ENCODE measurements at regions not wholly inside any gene's neighbourhood (a gene's known extent, or its start where the extent isn't known, plus 50 kb on each side); places are given as distances from the start of the nearest gene placed in this dataset.

DNA sequence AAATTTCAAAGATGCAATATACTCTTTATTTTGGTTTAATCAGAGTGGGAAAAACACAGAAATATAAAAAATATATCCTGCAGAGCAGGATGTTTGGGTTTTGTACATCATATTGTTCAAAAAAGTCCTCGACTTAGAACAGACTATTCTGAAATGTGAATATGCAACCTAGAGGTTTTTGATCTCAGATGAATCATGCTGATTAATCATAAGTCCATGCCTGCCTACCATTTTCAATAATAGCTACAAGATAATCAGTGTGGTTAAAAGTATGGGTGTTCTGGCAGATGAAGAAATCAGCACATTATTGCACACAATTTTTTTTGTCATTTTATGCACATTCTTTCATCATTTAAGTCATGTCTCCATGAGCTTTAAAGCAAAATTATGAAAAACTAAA lies 1261.0 kb upstream of the NXPH2 start:
- Histone ChIP-seq H3K9me3 (no peaks in the 10 kb centered on the region; the same call in 1 of the 2 replicates), H3K36me3 (ENCODE audit: control insufficient read depth, insufficient read depth, low read length) (no peaks in the 10 kb centered on the region), H3K27me3 (replicated peaks; ENCODE audit: control insufficient read depth, insufficient read depth, low read length) (no peaks in the 10 kb centered on the region), H3K4me3 (ENCODE audit: low read depth, low read length) (no peak overlapping the region), H3K4me1 (no peaks in the 10 kb centered on the region)
- ChIA-PET CTCF (no interaction called here), POLR2A (no interaction called here)
- H3K4me1 Mint-ChIP-seq (ENCODE audit: low read depth, unreplicated experiment) = no peaks in the 10 kb centered on the region
- H3K4me3 Mint-ChIP-seq (ENCODE audit: unreplicated experiment) = no peak overlapping the region
- BruUV-seq (replicated peaks) = no TSS peak
- H3K27me3 Mint-ChIP-seq (ENCODE audit: insufficient read depth, unreplicated experiment) = no peaks in the 10 kb centered on the region
- TF ChIP-seq, protein P1, sequence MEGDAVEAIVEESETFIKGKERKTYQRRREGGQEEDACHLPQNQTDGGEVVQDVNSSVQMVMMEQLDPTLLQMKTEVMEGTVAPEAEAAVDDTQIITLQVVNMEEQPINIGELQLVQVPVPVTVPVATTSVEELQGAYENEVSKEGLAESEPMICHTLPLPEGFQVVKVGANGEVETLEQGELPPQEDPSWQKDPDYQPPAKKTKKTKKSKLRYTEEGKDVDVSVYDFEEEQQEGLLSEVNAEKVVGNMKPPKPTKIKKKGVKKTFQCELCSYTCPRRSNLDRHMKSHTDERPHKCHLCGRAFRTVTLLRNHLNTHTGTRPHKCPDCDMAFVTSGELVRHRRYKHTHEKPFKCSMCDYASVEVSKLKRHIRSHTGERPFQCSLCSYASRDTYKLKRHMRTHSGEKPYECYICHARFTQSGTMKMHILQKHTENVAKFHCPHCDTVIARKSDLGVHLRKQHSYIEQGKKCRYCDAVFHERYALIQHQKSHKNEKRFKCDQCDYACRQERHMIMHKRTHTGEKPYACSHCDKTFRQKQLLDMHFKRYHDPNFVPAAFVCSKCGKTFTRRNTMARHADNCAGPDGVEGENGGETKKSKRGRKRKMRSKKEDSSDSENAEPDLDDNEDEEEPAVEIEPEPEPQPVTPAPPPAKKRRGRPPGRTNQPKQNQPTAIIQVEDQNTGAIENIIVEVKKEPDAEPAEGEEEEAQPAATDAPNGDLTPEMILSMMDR (IDR thresholded peaks at IDR 0.05; ENCODE audit: insufficient read depth in 1 of 2, low read depth in 1 of 2, low read length in 1 of 2, severe bottlenecking in 1 of 2, unreplicated experiment in 1 of 2) = no peak
- peaks cover 18% of the 10 kb centered on the region for H3K9me3 Mint-ChIP-seq (ENCODE audit: unreplicated experiment)
- no peak overlapping the region for H3K27ac Mint-ChIP-seq (ENCODE audit: unreplicated experiment)
- H3K36me3 Mint-ChIP-seq (ENCODE audit: insufficient read depth, unreplicated experiment) = no peaks in the 10 kb centered on the region
- intact Hi-C loops (cut with micrococcal nuclease; ENCODE audit: unreplicated experiment) = no loop called here
- no peak for DNase-seq

DNA sequence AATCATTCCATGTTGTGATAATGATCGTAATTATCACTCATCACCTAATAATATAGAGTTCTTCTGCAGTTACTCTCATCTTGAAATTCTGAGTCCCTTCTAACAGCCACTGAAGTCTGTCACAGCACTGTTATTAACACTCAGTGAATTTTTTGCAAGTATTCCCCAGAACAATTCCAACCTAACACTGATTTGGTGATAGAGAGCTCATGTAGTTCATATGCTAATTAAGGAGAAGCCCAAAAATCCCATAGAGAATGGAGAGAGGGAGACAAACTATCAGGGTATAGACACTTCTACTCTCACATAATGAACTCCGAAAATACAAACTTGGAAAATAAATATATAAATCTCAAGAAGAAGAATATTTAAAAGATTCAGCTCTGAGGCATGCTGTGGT lies 1253.4 kb upstream of the NXPH2 start:
- Histone ChIP-seq H3K27me3 (replicated peaks; ENCODE audit: control insufficient read depth, insufficient read depth, low read length) (no peaks in the 10 kb centered on the region), H3K4me1 (no peaks in the 10 kb centered on the region), H3K36me3 (ENCODE audit: control insufficient read depth, insufficient read depth, low read length) (no peaks in the 10 kb centered on the region), H3K9me3 (no peaks in the 10 kb centered on the region; the same call in 1 of the 2 replicates), H3K4me3 (ENCODE audit: low read depth, low read length) (no peak overlapping the region)
- H3K27me3 Mint-ChIP-seq (ENCODE audit: insufficient read depth, unreplicated experiment) = no peaks in the 10 kb centered on the region
- BruUV-seq (replicated peaks) = no TSS peak
- intact Hi-C loops (cut with micrococcal nuclease; ENCODE audit: unreplicated experiment) = no loop called here
- H3K4me1 Mint-ChIP-seq (ENCODE audit: low read depth, unreplicated experiment) = no peaks in the 10 kb centered on the region
- peaks cover 18% of the 10 kb centered on the region for H3K9me3 Mint-ChIP-seq (ENCODE audit: unreplicated experiment)
- no peak overlapping the region for H3K4me3 Mint-ChIP-seq (ENCODE audit: unreplicated experiment)
- ChIA-PET POLR2A (interaction anchor here (0.7 kb wide), 1 partner anchor 1020 kb away, joined by 8 read pairs; no protein-coding TSS in a partner anchor), CTCF (no interaction called here)
- TF ChIP-seq, protein P1 (IDR thresholded peaks at IDR 0.05; ENCODE audit: insufficient read depth in 1 of 2, low read depth in 1 of 2, low read length in 1 of 2, severe bottlenecking in 1 of 2, unreplicated experiment in 1 of 2) = no peak
- DNase-seq = no peak
- no peak overlapping the region for H3K27ac Mint-ChIP-seq (ENCODE audit: unreplicated experiment)
- H3K36me3 Mint-ChIP-seq (ENCODE audit: insufficient read depth, unreplicated experiment) = no peaks in the 10 kb centered on the region

- no TSS peak for BruUV-seq (replicated peaks)
- TF ChIP-seq, protein P1 (IDR thresholded peaks at IDR 0.05; ENCODE audit: insufficient read depth in 1 of 2, low read depth in 1 of 2, low read length in 1 of 2, severe bottlenecking in 1 of 2, unreplicated experiment in 1 of 2) = no peak
- POLR2A ChIA-PET = no interaction called here
Measured at GRCh38 chr2:140027966-140028365, 1247.8 kb upstream of the NXPH2 start.

More at GRCh38 chr2:140027966-140028365, 1247.8 kb upstream of the NXPH2 start:
- no peaks in the 10 kb centered on the region for H3K27me3 Mint-ChIP-seq (ENCODE audit: insufficient read depth, unreplicated experiment)
- no peak overlapping the region for H3K4me3 ChIP-seq (ENCODE audit: low read depth, low read length)
- no peak overlapping the region for H3K4me3 Mint-ChIP-seq (ENCODE audit: unreplicated experiment)
- H3K4me1 Mint-ChIP-seq (ENCODE audit: low read depth, unreplicated experiment) = no peaks in the 10 kb centered on the region
- DNase-seq = no peak
- CTCF ChIA-PET = no interaction called here
- H3K36me3 Mint-ChIP-seq (ENCODE audit: insufficient read depth, unreplicated experiment) = no peaks in the 10 kb centered on the region
- H3K36me3 ChIP-seq (ENCODE audit: control insufficient read depth, insufficient read depth, low read length) = no peaks in the 10 kb centered on the region
- no peak overlapping the region for H3K27ac Mint-ChIP-seq (ENCODE audit: unreplicated experiment)
- H3K27me3 ChIP-seq (replicated peaks; ENCODE audit: control insufficient read depth, insufficient read depth, low read length) = no peaks in the 10 kb centered on the region
- H3K9me3 ChIP-seq = no peaks in the 10 kb centered on the region; the same call in 1 of the 2 replicates
- no peaks in the 10 kb centered on the region for H3K4me1 ChIP-seq
- H3K9me3 Mint-ChIP-seq (ENCODE audit: unreplicated experiment) = no peaks in the 10 kb centered on the region
- intact Hi-C loops (cut with micrococcal nuclease; ENCODE audit: unreplicated experiment) = no loop called here

Measured in Caco-2 (cell line).